Transverse colon (tissue), 4 donors: ENCODE measurements at regions not wholly inside any gene's neighbourhood (a gene's known extent, or its start where the extent isn't known, plus 50 kb on each side); places are given as distances from the start of the nearest gene placed in this dataset.

ENCODE experiments used
- DNase-seq: peaks from one replicate; pipeline ENCODE4 v3.0.0-alpha.2; 2019
- H3K27ac ChIP-seq, 4 donors: fragments of 200-600 bp; sonication (generic); 2 replicates each; pipeline ENCODE4 v1.5.1; 2016 to 2018; ENCODE audit warnings: inconsistent platforms in 4 of 4
- H3K27me3 ChIP-seq: fragments of 200-600 bp; sonication (generic); 2 replicates; pipeline ENCODE4 v1.5.1; 2017; ENCODE audit warnings: inconsistent platforms
- H3K36me3 ChIP-seq, 4 donors: fragments of 200-600 bp; sonication (generic); 2 replicates each; pipeline ENCODE4 v1.5.1; 2017 to 2019; ENCODE audit warnings: inconsistent platforms in 4 of 4
- H3K4me1 ChIP-seq, 4 donors: fragments of 200-600 bp; sonication (generic); 2 replicates each; pipeline ENCODE4 v1.5.1; 2017 to 2020; ENCODE audit warnings: inconsistent platforms in 4 of 4
- H3K4me3 ChIP-seq, 4 donors: fragments of 200-600 bp; sonication (generic); 1 replicate in 1 of 4; 2 replicates in 3 of 4; pipeline versions ENCODE4 v1.5.1 to v1.6.1; 2017 to 2019; ENCODE audit warnings: inconsistent platforms in 4 of 4
- H3K9me3 ChIP-seq, 2 donors: fragments of 200-600 bp; sonication (generic); 2 replicates each; pipeline ENCODE4 v1.5.1; 2017 to 2019; ENCODE audit warnings: inconsistent platforms in 2 of 2
- EP300 ChIP-seq: sonication (generic); formaldehyde crosslinking; IDR thresholded peaks from one replicate; pipeline ENCODE4 v1.6.1; 2017; ENCODE audit warnings: antibody characterized with exemption, low read depth
- POLR2A ChIP-seq: fragments of 450-650 bp; IDR thresholded peaks from one replicate; pipeline ENCODE4 v1.6.1; 2016; ENCODE audit warnings: antibody characterized with exemption, mild to moderate bottlenecking, moderate library complexity
- POLR2AphosphoS5 ChIP-seq, 3 donors: sonication (generic); formaldehyde crosslinking; IDR thresholded peaks; one replicate each; pipeline ENCODE4 v1.6.1; 2016; ENCODE audit warnings: antibody characterized with exemption in 3 of 3
- WGBS, 2 donors: methylation state at CpG; one replicate each; pipeline ENCODE4 v1.1.5; 2018; ENCODE audit warnings: low coverage in 1 of 2; 5-methylcytosine and 5-hydroxymethylcytosine counted together
- in situ Hi-C, 4 donors: fragments of 200-750 bp; cut with MboI; loops; one replicate each; pipeline versions ENCODE4 v1.15.0 to v1.15.1; 2017; ENCODE audit warnings: low sequenced_read_pairs in 3 of 4, low pct_ligation_motif_present in 1 of 4, low pct_unique_long_range_greater_than_20kb in 1 of 4
- intact Hi-C: fragments of 100-400 bp; cut with DNase I; formaldehyde crosslinking; loops from one replicate; pipeline ENCODE4 v1.15.1; 2023; ENCODE audit warnings: low total_unique reads
- TF ChIP-seq, protein P1 (sequence below), 5 experiments: fragments of 200-600 bp in 3 of 5; fragments of 450-650 bp in 2 of 5; sonication (generic) in 3 of 5; IDR thresholded peaks; 1 replicate in 2 of 5; 2 replicates in 3 of 5; pipeline ENCODE4 v1.5.1; 2016 to 2017; ENCODE audit warnings: antibody characterized with exemption in 5 of 5, inconsistent platforms in 3 of 5, mild to moderate bottlenecking in 2 of 5, moderate library complexity in 1 of 5

DNA sequence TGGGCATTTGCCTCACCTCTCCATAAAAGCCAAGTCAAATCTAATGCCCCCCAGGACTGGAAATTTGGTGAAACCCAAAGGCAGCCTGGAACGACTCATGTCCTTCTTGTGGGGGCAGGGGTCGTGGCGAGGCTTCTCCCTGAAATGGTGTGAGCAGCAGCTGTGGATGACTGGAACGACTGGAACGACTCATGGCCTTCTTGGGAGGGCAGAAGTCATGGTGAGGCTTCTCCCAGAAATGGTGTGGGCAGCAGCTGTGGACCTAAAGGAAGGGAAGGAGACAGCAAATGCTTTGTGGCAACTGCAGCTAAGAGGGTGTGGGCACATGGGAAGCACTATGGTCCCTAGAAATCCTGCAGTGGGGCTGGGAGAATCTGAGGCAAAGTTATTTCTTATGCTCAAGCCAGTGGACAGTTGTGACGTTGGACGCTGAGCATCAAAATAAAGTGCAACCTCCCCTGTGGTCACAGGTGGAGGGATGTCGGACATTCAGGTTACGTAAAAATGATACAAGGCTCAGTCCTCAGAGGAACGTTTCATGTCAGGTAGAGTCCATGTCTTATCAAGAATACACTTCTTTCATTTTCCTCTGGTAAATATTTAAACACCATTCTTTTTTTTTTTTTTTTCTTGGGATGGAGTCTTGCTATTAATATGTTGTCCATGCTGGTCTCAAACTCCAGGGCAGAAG is 107.0 kb upstream of the KIF5B start:
- Histone ChIP-seq H3K27ac (peak overlapping the region; percentile 44 to 64 (median 61)), H3K9me3 (no peaks in the 10 kb centered on the region), H3K27me3 (no peaks in the 10 kb centered on the region), H3K36me3 (no peaks in the 10 kb centered on the region), H3K4me3 (no peak overlapping the region), H3K4me1 (peaks cover 0 to 12% (median 3%) of the 10 kb centered on the region in 4 donors)
- in situ Hi-C loops = no loop called here
- no peak for TF ChIP-seq POLR2AphosphoS5 (IDR thresholded peaks at IDR 0.05)
- no peak for TF ChIP-seq EP300
- TF ChIP-seq POLR2A = no peak
- TF ChIP-seq, protein P1, sequence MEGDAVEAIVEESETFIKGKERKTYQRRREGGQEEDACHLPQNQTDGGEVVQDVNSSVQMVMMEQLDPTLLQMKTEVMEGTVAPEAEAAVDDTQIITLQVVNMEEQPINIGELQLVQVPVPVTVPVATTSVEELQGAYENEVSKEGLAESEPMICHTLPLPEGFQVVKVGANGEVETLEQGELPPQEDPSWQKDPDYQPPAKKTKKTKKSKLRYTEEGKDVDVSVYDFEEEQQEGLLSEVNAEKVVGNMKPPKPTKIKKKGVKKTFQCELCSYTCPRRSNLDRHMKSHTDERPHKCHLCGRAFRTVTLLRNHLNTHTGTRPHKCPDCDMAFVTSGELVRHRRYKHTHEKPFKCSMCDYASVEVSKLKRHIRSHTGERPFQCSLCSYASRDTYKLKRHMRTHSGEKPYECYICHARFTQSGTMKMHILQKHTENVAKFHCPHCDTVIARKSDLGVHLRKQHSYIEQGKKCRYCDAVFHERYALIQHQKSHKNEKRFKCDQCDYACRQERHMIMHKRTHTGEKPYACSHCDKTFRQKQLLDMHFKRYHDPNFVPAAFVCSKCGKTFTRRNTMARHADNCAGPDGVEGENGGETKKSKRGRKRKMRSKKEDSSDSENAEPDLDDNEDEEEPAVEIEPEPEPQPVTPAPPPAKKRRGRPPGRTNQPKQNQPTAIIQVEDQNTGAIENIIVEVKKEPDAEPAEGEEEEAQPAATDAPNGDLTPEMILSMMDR (IDR thresholded peaks at IDR 0.05) = no peak
- no peak for DNase-seq
- 54 to 87% methylated on average over 9 to 10 of the region's 10 CpGs for WGBS, 2 donors
- intact Hi-C loops = no loop called here

DNA sequence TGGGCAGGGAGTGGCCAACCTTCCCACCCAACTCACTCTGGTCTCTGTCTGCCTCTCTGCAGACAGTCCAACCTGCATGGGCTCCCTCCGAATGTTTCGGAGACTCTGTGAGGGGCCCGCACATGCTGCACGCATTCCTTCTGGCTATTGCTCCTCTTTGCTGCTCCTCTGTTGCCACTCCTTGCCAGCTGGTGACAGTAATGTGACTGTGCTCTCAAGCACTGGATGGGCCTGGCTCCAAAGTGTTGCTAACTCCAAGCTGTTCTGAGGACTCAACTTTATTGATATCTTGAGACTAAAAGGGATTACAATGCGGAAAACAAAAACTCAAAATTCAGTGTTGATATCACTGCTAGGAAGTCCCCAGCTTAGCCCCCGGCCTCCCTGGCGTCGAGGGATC is 105.4 kb upstream of the KIF5B start:
- TF ChIP-seq, protein P1 (IDR thresholded peaks at IDR 0.05) = no peak
- TF ChIP-seq EP300 = no peak
- no peak for TF ChIP-seq POLR2AphosphoS5 (IDR thresholded peaks at IDR 0.05)
- TF ChIP-seq POLR2A = no peak
- 87 to 100% methylated on average over 1 to 8 of the region's 8 CpGs for WGBS, 2 donors
- DNase-seq = no peak
- no peaks in the 10 kb centered on the region for H3K9me3 ChIP-seq
- no peaks in the 10 kb centered on the region for H3K36me3 ChIP-seq
- no peaks in the 10 kb centered on the region for H3K27me3 ChIP-seq
- no peak overlapping the region for H3K27ac ChIP-seq
- no peak overlapping the region for H3K4me3 ChIP-seq
- peaks cover 0 to 12% (median 3%) of the 10 kb centered on the region in 4 donors for H3K4me1 ChIP-seq
- in situ Hi-C loops (no loop called here), intact Hi-C loops (no loop called here)

DNA sequence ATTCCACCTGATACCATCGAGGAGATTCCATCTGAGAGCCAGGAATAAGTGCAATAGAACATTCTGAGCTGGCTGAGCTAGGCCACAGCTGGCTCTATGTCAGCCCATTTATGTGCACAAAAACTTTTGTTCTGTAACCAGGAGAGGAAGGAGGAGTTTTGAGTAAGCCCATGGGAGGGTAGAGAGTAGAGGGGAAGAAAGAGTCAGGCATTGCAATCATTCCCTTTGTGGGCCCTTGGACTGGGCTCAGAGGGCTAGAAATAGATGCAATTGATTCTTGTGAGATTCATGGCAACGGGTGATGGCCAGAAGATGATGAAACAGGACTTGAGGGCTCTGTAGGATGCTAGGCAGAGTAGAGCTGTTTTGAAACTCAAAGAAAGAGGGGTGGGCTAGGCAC is 104.6 kb upstream of the KIF5B start:
- Histone ChIP-seq H3K36me3 (no peaks in the 10 kb centered on the region), H3K27ac (no peak overlapping the region), H3K27me3 (no peaks in the 10 kb centered on the region), H3K4me3 (no peak overlapping the region), H3K9me3 (no peaks in the 10 kb centered on the region), H3K4me1 (peaks cover 0 to 12% (median 3%) of the 10 kb centered on the region in 4 donors)
- intact Hi-C loops = no loop called here
- in situ Hi-C loops = no loop called here
- WGBS, 2 donors = 44 to 73% methylated on average over 2 of the region's 2 CpGs
- TF ChIP-seq, protein P1 (IDR thresholded peaks at IDR 0.05) = no peak
- TF ChIP-seq POLR2A (no peak), POLR2AphosphoS5 (IDR thresholded peaks at IDR 0.05) (no peak), EP300 (no peak)
- DNase-seq = no peak

DNA sequence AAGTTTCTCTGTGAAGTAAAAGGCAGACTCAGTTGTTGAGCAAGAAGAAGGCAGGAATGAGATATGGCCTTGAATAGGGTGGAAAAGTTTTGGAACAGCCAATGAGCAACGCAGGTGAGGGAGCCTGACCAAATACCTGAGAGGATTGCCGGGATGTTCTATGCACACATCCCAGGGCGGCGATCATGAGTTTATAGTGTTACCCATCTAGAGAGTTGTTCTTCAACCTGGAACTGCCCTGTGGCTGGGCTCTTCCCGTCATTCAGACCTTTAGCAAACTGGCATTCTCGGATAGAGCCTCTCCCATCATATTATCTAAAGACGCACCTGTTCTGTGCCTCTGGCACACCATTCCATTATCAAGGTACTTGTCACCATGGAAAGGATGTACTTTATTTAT is 103.0 kb upstream of the KIF5B start:
- H3K9me3 ChIP-seq = no peaks in the 10 kb centered on the region
- DNase-seq = no peak
- peaks cover 0 to 12% (median 3%) of the 10 kb centered on the region in 4 donors for H3K4me1 ChIP-seq
- no peaks in the 10 kb centered on the region for H3K27me3 ChIP-seq
- in situ Hi-C loops = no loop called here
- no peaks in the 10 kb centered on the region for H3K36me3 ChIP-seq
- 71 to 81% methylated on average over 1 to 7 of the region's 7 CpGs for WGBS, 2 donors
- no peak overlapping the region for H3K4me3 ChIP-seq
- TF ChIP-seq EP300 = no peak
- TF ChIP-seq POLR2A = no peak
- no peak for TF ChIP-seq POLR2AphosphoS5 (IDR thresholded peaks at IDR 0.05)
- TF ChIP-seq, protein P1 (IDR thresholded peaks at IDR 0.05) = no peak
- intact Hi-C loops = no loop called here
- H3K27ac ChIP-seq = no peak overlapping the region
